Cardiac muscle cell (in vitro differentiated cells and primary cell): ENCODE measurements at regions not wholly inside any gene's neighbourhood (a gene's known extent, or its start where the extent isn't known, plus 50 kb on each side); places are given as distances from the start of the nearest gene placed in this dataset.

ENCODE experiments used
- DNase-seq, 2 donors: peaks; one replicate each; pipeline versions ENCODE4 v3.0.0 to v3.0.0-alpha.2; 2010 to 2017; ENCODE audit warnings: low read depth in 1 of 2, low spot score in 1 of 2
- H3K27ac ChIP-seq: fragments of 200-600 bp; sonication (generic); 2 replicates; pipeline ENCODE4 v1.5.1; 2016
- H3K27me3 ChIP-seq: fragments of 200-600 bp; sonication (generic); 2 replicates; pipeline ENCODE4 v1.6.0; 2016; ENCODE audit warnings: control low read depth
- H3K36me3 ChIP-seq: fragments of 200-600 bp; sonication (generic); 2 replicates; pipeline ENCODE4 v1.5.1; 2016; ENCODE audit warnings: control low read depth
- H3K4me1 ChIP-seq: fragments of 200-600 bp; sonication (generic); 2 replicates; pipeline ENCODE4 v1.8.1; 2017; ENCODE audit warnings: low read depth, mild to moderate bottlenecking, mixed run types
- H3K4me3 ChIP-seq: fragments of 200-600 bp; sonication (generic); 2 replicates; pipeline ENCODE4 v1.5.1; 2016; ENCODE audit warnings: mild to moderate bottlenecking
- H3K9me3 ChIP-seq: fragments of 200-600 bp; sonication (generic); 2 replicates; pipeline ENCODE4 v1.5.1; 2017; ENCODE audit warnings: low read depth, mild to moderate bottlenecking, control low read depth
- TF ChIP-seq, protein P1 (sequence below): IDR thresholded peaks from 2 replicates; pipeline ENCODE4 v1.5.1; 2012; ENCODE audit warnings: low read depth, mild to moderate bottlenecking, low read length

DNA sequence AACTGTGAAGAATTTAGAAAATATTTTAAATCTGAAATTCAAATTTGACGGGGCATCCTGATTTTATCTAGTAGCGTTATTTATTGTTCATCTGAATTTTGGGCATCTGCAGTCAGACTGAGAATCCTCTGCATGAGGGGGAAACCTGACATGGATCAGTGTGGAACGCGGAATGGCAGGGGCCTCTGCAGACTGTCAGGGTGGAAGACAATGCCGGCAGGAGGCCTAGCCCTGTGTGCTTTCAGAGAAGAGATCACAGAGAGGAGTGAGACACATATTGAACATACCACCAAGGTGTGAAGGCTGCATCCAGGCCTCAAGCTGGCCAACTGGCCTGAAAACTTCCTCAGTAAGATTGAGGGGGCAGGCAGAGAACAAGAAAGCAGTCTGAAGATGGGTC is 921.1 kb upstream of the GHITM start:
- H3K9me3 ChIP-seq = no peaks in the 10 kb centered on the region
- H3K4me1 ChIP-seq = no peaks in the 10 kb centered on the region
- H3K36me3 ChIP-seq = no peaks in the 10 kb centered on the region
- no peak for DNase-seq
- TF ChIP-seq, protein P1, sequence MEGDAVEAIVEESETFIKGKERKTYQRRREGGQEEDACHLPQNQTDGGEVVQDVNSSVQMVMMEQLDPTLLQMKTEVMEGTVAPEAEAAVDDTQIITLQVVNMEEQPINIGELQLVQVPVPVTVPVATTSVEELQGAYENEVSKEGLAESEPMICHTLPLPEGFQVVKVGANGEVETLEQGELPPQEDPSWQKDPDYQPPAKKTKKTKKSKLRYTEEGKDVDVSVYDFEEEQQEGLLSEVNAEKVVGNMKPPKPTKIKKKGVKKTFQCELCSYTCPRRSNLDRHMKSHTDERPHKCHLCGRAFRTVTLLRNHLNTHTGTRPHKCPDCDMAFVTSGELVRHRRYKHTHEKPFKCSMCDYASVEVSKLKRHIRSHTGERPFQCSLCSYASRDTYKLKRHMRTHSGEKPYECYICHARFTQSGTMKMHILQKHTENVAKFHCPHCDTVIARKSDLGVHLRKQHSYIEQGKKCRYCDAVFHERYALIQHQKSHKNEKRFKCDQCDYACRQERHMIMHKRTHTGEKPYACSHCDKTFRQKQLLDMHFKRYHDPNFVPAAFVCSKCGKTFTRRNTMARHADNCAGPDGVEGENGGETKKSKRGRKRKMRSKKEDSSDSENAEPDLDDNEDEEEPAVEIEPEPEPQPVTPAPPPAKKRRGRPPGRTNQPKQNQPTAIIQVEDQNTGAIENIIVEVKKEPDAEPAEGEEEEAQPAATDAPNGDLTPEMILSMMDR = no peak
- no peak overlapping the region for H3K27ac ChIP-seq
- H3K27me3 ChIP-seq = no peaks in the 10 kb centered on the region
- H3K4me3 ChIP-seq = no peak overlapping the region

DNA sequence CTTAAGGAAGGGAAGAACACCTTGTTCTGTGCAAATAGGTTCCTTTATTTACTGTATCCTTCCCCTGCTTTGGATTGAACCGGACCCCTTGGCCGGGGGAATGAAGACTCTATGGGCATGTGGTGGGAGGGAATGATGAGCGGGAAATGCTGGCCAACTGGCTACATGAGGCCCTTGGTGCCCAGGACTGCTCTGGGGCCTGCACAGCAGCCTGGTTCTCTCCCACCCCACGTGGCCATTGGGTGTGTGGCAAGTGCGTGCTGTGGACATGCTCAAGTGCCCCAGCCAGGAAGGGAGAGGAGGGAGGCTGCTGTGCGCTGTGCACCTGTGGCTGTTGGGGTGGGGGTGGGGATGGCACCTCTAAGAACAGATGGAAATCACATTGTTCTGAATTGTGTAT is 917.0 kb upstream of the GHITM start:
- TF ChIP-seq, protein P1 = no peak

DNA sequence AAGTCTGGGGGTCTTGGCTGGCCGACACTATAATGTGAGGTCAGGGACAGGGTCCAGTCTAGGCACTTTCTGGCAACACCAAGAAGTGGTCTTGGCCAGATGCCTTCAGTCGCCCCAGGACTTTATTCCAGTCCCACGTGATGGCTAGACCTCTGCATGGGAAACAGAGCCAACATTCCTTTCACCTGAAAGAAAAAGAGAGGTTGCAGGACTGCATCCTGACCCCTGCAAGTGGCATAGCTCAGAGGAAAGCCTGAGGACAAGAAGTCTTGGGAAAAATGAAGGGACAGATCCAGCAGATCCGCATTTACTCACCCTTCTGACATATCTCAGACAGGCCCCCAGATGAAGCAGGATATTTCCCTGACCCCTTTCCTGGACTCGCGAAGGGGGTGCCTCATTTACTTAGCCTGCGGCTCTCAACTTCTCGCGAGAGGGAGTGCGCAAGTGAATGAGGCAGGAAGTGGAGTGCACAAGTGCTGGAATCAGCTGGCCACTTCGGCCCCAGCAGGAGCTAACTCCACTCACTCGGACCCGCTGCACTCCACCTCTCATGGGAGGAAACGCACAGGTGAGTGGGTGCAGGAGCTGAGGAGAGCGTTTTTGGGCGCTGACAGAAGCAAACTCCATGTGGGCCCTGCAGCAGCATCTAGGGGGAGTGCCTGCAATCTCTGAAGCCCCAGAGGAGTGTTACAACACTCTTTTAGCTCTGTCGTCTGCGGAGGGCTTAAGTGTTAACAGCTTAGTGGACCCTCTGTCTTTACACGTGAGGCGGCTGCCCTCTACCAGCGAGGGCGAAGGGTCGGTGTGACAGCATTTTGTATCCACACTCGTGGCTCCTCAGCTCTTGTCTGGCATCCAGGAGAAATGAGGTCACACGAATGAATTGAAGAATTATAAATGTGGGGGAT is 916.2 kb upstream of the GHITM start:
- Histone ChIP-seq H3K9me3 (no peaks in the 10 kb centered on the region), H3K4me3 (no peak overlapping the region), H3K27ac (no peak overlapping the region), H3K36me3 (no peaks in the 10 kb centered on the region), H3K27me3 (no peaks in the 10 kb centered on the region), H3K4me1 (no peaks in the 10 kb centered on the region)
- TF ChIP-seq, protein P1 = no peak
- DNase-seq = peak in 1 of 2 donors; percentile 1

More for the DNA sequence above, 917.0 kb upstream of the GHITM start:
- Histone ChIP-seq H3K27ac (no peak overlapping the region), H3K27me3 (no peaks in the 10 kb centered on the region), H3K4me3 (no peak overlapping the region), H3K4me1 (no peaks in the 10 kb centered on the region), H3K9me3 (no peaks in the 10 kb centered on the region), H3K36me3 (no peaks in the 10 kb centered on the region)
- no peak for DNase-seq

DNA sequence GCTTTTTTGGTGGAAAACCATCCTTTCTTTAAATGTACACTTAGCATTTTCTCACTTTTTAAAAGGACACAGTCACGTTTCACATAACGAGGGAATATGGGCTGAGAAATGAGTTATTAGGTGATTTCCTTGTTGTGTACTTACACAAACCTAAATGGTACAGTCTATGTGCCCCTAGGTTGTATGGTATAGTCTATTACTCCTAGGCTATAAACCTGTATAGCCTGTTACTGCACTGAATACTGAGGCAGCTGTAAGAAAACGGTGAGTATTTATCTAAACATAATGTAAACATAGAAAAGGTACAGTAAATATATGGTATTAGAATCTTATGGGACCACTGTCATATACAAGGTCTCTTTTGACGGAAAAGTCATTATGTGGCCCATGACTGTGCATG is 913.5 kb upstream of the GHITM start:
- no peak for DNase-seq
- H3K4me1 ChIP-seq = no peaks in the 10 kb centered on the region
- TF ChIP-seq, protein P1 = no peak
- H3K27me3 ChIP-seq = no peaks in the 10 kb centered on the region
- no peaks in the 10 kb centered on the region for H3K9me3 ChIP-seq
- no peak overlapping the region for H3K27ac ChIP-seq
- H3K36me3 ChIP-seq = no peaks in the 10 kb centered on the region
- H3K4me3 ChIP-seq = no peak overlapping the region

DNA sequence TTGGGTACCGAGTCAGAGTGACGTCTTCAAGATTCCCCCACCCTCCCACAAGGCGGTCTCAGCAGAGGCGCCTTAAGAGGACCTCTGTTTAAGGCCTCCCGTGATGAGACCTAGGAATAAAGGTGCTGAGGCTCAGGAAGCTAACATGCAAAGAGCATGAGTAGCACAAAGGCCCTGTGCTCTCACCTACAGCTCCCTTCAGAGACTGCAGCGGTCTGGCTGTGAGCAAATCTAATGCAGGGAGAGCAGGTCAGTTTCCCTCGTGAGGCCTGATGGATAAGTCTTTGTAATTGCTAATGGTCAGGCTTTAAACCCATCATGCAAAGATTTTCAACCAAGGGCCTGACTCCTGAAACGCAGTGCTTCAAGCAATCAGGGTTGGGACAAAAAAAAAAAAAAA is 909.3 kb upstream of the GHITM start:
- no peak for DNase-seq

More for the DNA sequence above, 909.3 kb upstream of the GHITM start:
- Histone ChIP-seq H3K27ac (no peak overlapping the region), H3K4me1 (no peaks in the 10 kb centered on the region), H3K4me3 (no peak overlapping the region), H3K27me3 (no peaks in the 10 kb centered on the region), H3K36me3 (no peaks in the 10 kb centered on the region), H3K9me3 (no peaks in the 10 kb centered on the region)
- TF ChIP-seq, protein P1 = no peak
